ENCODE measurements at regions not wholly inside any gene's neighbourhood (a gene's known extent, or its start where the extent isn't known, plus 50 kb on each side); places are given as distances from the start of the nearest gene placed in this dataset.

DNA sequence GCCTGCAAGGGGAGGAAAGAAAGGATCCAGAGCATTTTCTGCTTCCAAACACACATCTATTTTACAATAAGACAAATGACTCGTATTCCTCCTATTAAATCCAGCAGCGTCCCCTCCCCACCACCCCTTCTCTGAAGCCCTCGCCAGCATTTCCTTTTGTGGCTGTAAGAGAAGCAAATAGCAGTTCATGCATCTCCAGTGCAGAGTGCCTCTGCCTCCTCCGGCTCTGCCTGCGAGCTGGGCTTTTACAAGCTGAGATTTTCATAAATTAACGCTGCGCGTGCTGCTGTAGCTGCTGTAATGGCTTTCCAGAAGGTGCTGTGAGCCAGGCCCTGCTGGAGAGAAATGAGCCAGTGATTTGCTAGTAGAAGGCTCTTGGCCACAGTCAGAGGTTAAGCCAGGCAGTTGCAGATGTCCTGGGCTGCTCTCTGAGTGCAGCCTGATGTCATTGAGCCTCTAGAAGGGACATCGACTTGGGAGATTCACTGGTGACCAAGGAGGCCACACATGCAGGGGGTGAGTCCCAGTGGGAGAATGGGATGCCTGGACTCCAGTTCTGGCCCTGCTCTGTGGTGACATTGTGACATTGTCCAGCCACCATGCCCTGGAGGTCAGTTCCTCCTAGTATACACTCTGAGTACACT is 134.5 kb upstream of the NAV2 start:
- no peaks in the 10 kb centered on the region for H4K20me1 ChIP-seq (ENCODE audit: insufficient read depth, low read length)
- H3K4me2 ChIP-seq (ENCODE audit: low read length) = peak overlapping the region; percentile 34
- no peaks in the 10 kb centered on the region for H3K36me3 Mint-ChIP-seq (ENCODE audit: low read depth, unreplicated experiment)
- peaks cover 13% of the 10 kb centered on the region for H3K4me1 Mint-ChIP-seq (ENCODE audit: low read depth, unreplicated experiment)
- H3K79me2 ChIP-seq (ENCODE audit: insufficient read depth, low read length) = no peaks in the 10 kb centered on the region
- no peaks in the 10 kb centered on the region for H3K9me3 ChIP-seq (ENCODE audit: insufficient read depth, low read depth, low read length)
- no peaks in the 10 kb centered on the region for H3K27me3 ChIP-seq (ENCODE audit: insufficient read depth, low read length)
- H3K4me1 ChIP-seq (ENCODE audit: insufficient read depth, low read length) = peaks cover 25% of the 10 kb centered on the region
- H2AFZ ChIP-seq (ENCODE audit: low read depth, low read length) = peak overlapping the region; percentile 46
- peak overlapping the region; percentile 1 for H3K9ac ChIP-seq (ENCODE audit: low read length)
- peaks cover 7% of the 10 kb centered on the region for H3K9me3 Mint-ChIP-seq (ENCODE audit: unreplicated experiment)
- peak; percentile 67 for DNase-seq (ENCODE audit: low read depth)
- H3K4me3 Mint-ChIP-seq (ENCODE audit: unreplicated experiment) = no peak overlapping the region
- TF ChIP-seq EZH2 (IDR thresholded peaks at IDR 0.05; ENCODE audit: insufficient read depth, low read length) = no peak
- TF ChIP-seq, protein P1, sequence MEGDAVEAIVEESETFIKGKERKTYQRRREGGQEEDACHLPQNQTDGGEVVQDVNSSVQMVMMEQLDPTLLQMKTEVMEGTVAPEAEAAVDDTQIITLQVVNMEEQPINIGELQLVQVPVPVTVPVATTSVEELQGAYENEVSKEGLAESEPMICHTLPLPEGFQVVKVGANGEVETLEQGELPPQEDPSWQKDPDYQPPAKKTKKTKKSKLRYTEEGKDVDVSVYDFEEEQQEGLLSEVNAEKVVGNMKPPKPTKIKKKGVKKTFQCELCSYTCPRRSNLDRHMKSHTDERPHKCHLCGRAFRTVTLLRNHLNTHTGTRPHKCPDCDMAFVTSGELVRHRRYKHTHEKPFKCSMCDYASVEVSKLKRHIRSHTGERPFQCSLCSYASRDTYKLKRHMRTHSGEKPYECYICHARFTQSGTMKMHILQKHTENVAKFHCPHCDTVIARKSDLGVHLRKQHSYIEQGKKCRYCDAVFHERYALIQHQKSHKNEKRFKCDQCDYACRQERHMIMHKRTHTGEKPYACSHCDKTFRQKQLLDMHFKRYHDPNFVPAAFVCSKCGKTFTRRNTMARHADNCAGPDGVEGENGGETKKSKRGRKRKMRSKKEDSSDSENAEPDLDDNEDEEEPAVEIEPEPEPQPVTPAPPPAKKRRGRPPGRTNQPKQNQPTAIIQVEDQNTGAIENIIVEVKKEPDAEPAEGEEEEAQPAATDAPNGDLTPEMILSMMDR (IDR thresholded peaks at IDR 0.05; ENCODE audit: insufficient read depth, low read depth, low read length) = no peak
- no peaks in the 10 kb centered on the region for H3K36me3 ChIP-seq (ENCODE audit: insufficient read depth, low read length)
- no peak overlapping the region for H3K27ac Mint-ChIP-seq (ENCODE audit: unreplicated experiment)
- H3K27me3 Mint-ChIP-seq (ENCODE audit: low read depth, unreplicated experiment) = peaks cover 19% of the 10 kb centered on the region
- H3K4me3 ChIP-seq (ENCODE audit: insufficient read depth, low read depth, low read length) = peak overlapping the region; percentile 2
- no peak for FAIRE-seq
- peak overlapping the region; percentile 1 for H3K27ac ChIP-seq (ENCODE audit: low read depth, low read length)

DNA sequence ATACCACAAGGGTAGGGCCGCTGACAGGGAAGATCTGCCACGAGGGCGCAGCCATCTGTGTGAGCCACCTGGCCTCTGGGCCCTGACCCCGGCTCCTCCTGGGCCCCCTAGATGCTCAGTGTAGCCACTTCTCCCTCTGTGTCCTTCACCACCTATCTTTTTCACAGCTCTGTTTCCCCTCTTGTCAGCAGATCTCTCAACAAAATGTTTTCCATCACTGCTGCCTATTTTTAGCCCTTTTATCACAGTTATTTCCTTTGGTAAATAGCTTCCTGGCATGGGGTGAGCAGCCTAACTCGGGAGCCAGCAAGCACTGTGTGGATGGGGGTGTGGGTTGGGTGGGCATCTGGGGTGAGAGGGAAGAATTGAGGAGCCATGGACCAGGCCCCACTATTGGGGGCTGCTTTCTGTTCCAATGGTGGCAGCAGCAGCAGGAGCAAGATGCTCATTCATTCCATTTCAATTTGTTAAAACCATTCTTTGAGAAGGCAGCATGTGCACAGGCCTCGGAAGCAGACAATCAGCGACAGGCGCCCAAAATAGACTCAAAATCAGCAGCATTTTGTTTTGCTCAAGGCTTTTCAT is 135.2 kb upstream of the NAV2 start:
- Histone ChIP-seq H3K4me2 (ENCODE audit: low read length) (peak overlapping the region; percentile 34), H2AFZ (ENCODE audit: low read depth, low read length) (peak overlapping the region; percentile 46), H3K36me3 (ENCODE audit: insufficient read depth, low read length) (no peaks in the 10 kb centered on the region), H3K79me2 (ENCODE audit: insufficient read depth, low read length) (no peaks in the 10 kb centered on the region), H3K9me3 (ENCODE audit: insufficient read depth, low read depth, low read length) (no peaks in the 10 kb centered on the region), H3K27me3 (ENCODE audit: insufficient read depth, low read length) (no peaks in the 10 kb centered on the region), H3K9ac (ENCODE audit: low read length) (peak overlapping the region; percentile 1), H3K4me1 (ENCODE audit: insufficient read depth, low read length) (peaks cover 25% of the 10 kb centered on the region), H3K4me3 (ENCODE audit: insufficient read depth, low read depth, low read length) (peak overlapping the region; percentile 2), H4K20me1 (ENCODE audit: insufficient read depth, low read length) (no peaks in the 10 kb centered on the region), H3K27ac (ENCODE audit: low read depth, low read length) (peak overlapping the region; percentile 1)
- peaks cover 13% of the 10 kb centered on the region for H3K4me1 Mint-ChIP-seq (ENCODE audit: low read depth, unreplicated experiment)
- H3K36me3 Mint-ChIP-seq (ENCODE audit: low read depth, unreplicated experiment) = no peaks in the 10 kb centered on the region
- H3K27ac Mint-ChIP-seq (ENCODE audit: unreplicated experiment) = no peak overlapping the region
- FAIRE-seq = no peak
- TF ChIP-seq EZH2 (IDR thresholded peaks at IDR 0.05; ENCODE audit: insufficient read depth, low read length) = no peak
- TF ChIP-seq, protein P1 (IDR thresholded peaks at IDR 0.05; ENCODE audit: insufficient read depth, low read depth, low read length) = no peak
- no peak overlapping the region for H3K4me3 Mint-ChIP-seq (ENCODE audit: unreplicated experiment)
- peaks cover 25% of the 10 kb centered on the region for H3K27me3 Mint-ChIP-seq (ENCODE audit: low read depth, unreplicated experiment)
- DNase-seq (ENCODE audit: low read depth) = peak; percentile 37
- peaks cover 1% of the 10 kb centered on the region for H3K9me3 Mint-ChIP-seq (ENCODE audit: unreplicated experiment)

DNA sequence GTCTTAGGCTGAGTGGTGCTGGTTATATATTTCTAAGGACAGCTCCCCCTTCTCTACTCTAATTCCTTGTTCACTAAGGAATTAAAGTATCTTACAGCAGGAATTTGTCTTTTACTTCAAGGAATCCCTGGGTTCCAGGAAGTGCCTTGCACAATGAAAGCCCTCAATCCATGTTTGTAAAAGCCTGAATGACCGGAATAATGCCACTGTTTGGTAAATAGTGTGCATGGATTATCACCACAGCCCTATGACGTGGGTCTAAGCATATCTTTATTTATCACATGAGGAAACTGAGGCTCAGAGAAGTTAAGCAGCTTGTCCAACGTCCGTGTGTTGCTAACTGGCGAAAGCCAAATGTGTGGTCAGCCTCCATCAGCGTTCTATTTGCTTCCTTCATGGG is 135.7 kb upstream of the NAV2 start:
- Histone ChIP-seq H3K4me3 (ENCODE audit: insufficient read depth, low read depth, low read length) (no peak overlapping the region), H3K27ac (ENCODE audit: low read depth, low read length) (no peak overlapping the region), H2AFZ (ENCODE audit: low read depth, low read length) (no peak overlapping the region), H3K4me2 (ENCODE audit: low read length) (peak overlapping the region; percentile 34), H3K9ac (ENCODE audit: low read length) (peak overlapping the region; percentile 1), H3K79me2 (ENCODE audit: insufficient read depth, low read length) (no peaks in the 10 kb centered on the region), H3K36me3 (ENCODE audit: insufficient read depth, low read length) (no peaks in the 10 kb centered on the region), H3K27me3 (ENCODE audit: insufficient read depth, low read length) (no peaks in the 10 kb centered on the region), H4K20me1 (ENCODE audit: insufficient read depth, low read length) (no peaks in the 10 kb centered on the region), H3K9me3 (ENCODE audit: insufficient read depth, low read depth, low read length) (no peaks in the 10 kb centered on the region), H3K4me1 (ENCODE audit: insufficient read depth, low read length) (peaks cover 25% of the 10 kb centered on the region)
- peaks cover 13% of the 10 kb centered on the region for H3K4me1 Mint-ChIP-seq (ENCODE audit: low read depth, unreplicated experiment)
- no peaks in the 10 kb centered on the region for H3K36me3 Mint-ChIP-seq (ENCODE audit: low read depth, unreplicated experiment)
- TF ChIP-seq, protein P1 (IDR thresholded peaks at IDR 0.05; ENCODE audit: insufficient read depth, low read depth, low read length) = no peak
- TF ChIP-seq EZH2 (IDR thresholded peaks at IDR 0.05; ENCODE audit: insufficient read depth, low read length) = no peak
- peaks cover 29% of the 10 kb centered on the region for H3K27me3 Mint-ChIP-seq (ENCODE audit: low read depth, unreplicated experiment)
- DNase-seq (ENCODE audit: low read depth) (no peak), FAIRE-seq (no peak)
- H3K9me3 Mint-ChIP-seq (ENCODE audit: unreplicated experiment) = no peaks in the 10 kb centered on the region
- H3K4me3 Mint-ChIP-seq (ENCODE audit: unreplicated experiment) = no peak overlapping the region
- no peak overlapping the region for H3K27ac Mint-ChIP-seq (ENCODE audit: unreplicated experiment)
